ENCODE measurements at regions not wholly inside any gene's neighbourhood (a gene's known extent, or its start where the extent isn't known, plus 50 kb on each side); places are given as distances from the start of the nearest gene placed in this dataset.

GRCh38 chr13:63586467-63586866, 2170.8 kb upstream of the PCDH20 start:
- H3K4me2 ChIP-seq (ENCODE audit: low read length), result no peak overlapping the region
- no peaks in the 10 kb centered on the region for H4K20me1 ChIP-seq (ENCODE audit: control insufficient read depth, insufficient read depth, low read depth, low read length)
- H3K27me3 ChIP-seq (ENCODE audit: control insufficient read depth, low read length), result no peaks in the 10 kb centered on the region
- H3K27ac ChIP-seq (ENCODE audit: low read depth, low read length), result no peak overlapping the region
- H3F3A ChIP-seq (ENCODE audit: control insufficient read depth, insufficient read depth), result no peaks in the 10 kb centered on the region
- no peaks in the 10 kb centered on the region for H3K9me3 ChIP-seq (ENCODE audit: control insufficient read depth, insufficient read depth, low read length)
- H3K4me3 ChIP-seq (ENCODE audit: low read length), result no peak overlapping the region
- H3K9me2 ChIP-seq (replicated peaks; ENCODE audit: control insufficient read depth, low read length), result no peaks in the 10 kb centered on the region
- TF ChIP-seq EZH2phosphoT487 (IDR thresholded peaks at IDR 0.05; ENCODE audit: borderline replicate concordance, low read length), result no peak
- TF ChIP-seq, protein P1, sequence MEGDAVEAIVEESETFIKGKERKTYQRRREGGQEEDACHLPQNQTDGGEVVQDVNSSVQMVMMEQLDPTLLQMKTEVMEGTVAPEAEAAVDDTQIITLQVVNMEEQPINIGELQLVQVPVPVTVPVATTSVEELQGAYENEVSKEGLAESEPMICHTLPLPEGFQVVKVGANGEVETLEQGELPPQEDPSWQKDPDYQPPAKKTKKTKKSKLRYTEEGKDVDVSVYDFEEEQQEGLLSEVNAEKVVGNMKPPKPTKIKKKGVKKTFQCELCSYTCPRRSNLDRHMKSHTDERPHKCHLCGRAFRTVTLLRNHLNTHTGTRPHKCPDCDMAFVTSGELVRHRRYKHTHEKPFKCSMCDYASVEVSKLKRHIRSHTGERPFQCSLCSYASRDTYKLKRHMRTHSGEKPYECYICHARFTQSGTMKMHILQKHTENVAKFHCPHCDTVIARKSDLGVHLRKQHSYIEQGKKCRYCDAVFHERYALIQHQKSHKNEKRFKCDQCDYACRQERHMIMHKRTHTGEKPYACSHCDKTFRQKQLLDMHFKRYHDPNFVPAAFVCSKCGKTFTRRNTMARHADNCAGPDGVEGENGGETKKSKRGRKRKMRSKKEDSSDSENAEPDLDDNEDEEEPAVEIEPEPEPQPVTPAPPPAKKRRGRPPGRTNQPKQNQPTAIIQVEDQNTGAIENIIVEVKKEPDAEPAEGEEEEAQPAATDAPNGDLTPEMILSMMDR (IDR thresholded peaks at IDR 0.05; ENCODE audit: low read depth, low read length, poor library complexity, severe bottlenecking), result no peak
- H3K79me2 ChIP-seq (ENCODE audit: control insufficient read depth, low read length), result no peaks in the 10 kb centered on the region
- no peaks in the 10 kb centered on the region for H3K36me3 ChIP-seq (ENCODE audit: control insufficient read depth, low read length)
- H3K4me1 ChIP-seq (ENCODE audit: control insufficient read depth, low read length), result no peaks in the 10 kb centered on the region

- TF ChIP-seq, protein P1 (IDR thresholded peaks at IDR 0.05; ENCODE audit: low read depth, low read length, poor library complexity, severe bottlenecking), result no peak
- no peak for TF ChIP-seq EZH2phosphoT487 (IDR thresholded peaks at IDR 0.05; ENCODE audit: borderline replicate concordance, low read length)
- Histone ChIP-seq H3K79me2 (ENCODE audit: control insufficient read depth, low read length) (no peaks in the 10 kb centered on the region), H3K27ac (ENCODE audit: low read depth, low read length) (no peak overlapping the region), H3K4me1 (ENCODE audit: control insufficient read depth, low read length) (no peaks in the 10 kb centered on the region), H3K4me3 (ENCODE audit: low read length) (no peak overlapping the region), H3K9me3 (ENCODE audit: control insufficient read depth, insufficient read depth, low read length) (no peaks in the 10 kb centered on the region), H3K36me3 (ENCODE audit: control insufficient read depth, low read length) (no peaks in the 10 kb centered on the region), H4K20me1 (ENCODE audit: control insufficient read depth, insufficient read depth, low read depth, low read length) (no peaks in the 10 kb centered on the region), H3K9me2 (replicated peaks; ENCODE audit: control insufficient read depth, low read length) (no peaks in the 10 kb centered on the region), H3F3A (ENCODE audit: control insufficient read depth, insufficient read depth) (no peaks in the 10 kb centered on the region), H3K27me3 (ENCODE audit: control insufficient read depth, low read length) (no peaks in the 10 kb centered on the region), H3K4me2 (ENCODE audit: low read length) (no peak overlapping the region)
Measured at GRCh38 chr13:63578796-63579195, 2163.1 kb upstream of the PCDH20 start.

GRCh38 chr13:63567031-63567430, 2151.4 kb upstream of the PCDH20 start:
- Histone ChIP-seq H3F3A (ENCODE audit: control insufficient read depth, insufficient read depth) (no peaks in the 10 kb centered on the region), H3K27me3 (ENCODE audit: control insufficient read depth, low read length) (no peaks in the 10 kb centered on the region), H3K9me2 (replicated peaks; ENCODE audit: control insufficient read depth, low read length) (no peaks in the 10 kb centered on the region), H3K9me3 (ENCODE audit: control insufficient read depth, insufficient read depth, low read length) (peaks cover 9% of the 10 kb centered on the region; the same call in 1 of the 2 replicates), H3K4me2 (ENCODE audit: low read length) (no peak overlapping the region), H3K4me1 (ENCODE audit: control insufficient read depth, low read length) (no peaks in the 10 kb centered on the region), H4K20me1 (ENCODE audit: control insufficient read depth, insufficient read depth, low read depth, low read length) (no peaks in the 10 kb centered on the region), H3K4me3 (ENCODE audit: low read length) (no peak overlapping the region), H3K36me3 (ENCODE audit: control insufficient read depth, low read length) (no peaks in the 10 kb centered on the region), H3K27ac (ENCODE audit: low read depth, low read length) (no peak overlapping the region), H3K79me2 (ENCODE audit: control insufficient read depth, low read length) (no peaks in the 10 kb centered on the region)
- TF ChIP-seq, protein P1 (IDR thresholded peaks at IDR 0.05; ENCODE audit: low read depth, low read length, poor library complexity, severe bottlenecking), result no peak
- no peak for TF ChIP-seq EZH2phosphoT487 (IDR thresholded peaks at IDR 0.05; ENCODE audit: borderline replicate concordance, low read length)

GRCh38 chr13:63554157-63554556, 2138.5 kb upstream of the PCDH20 start:
- H3K27me3 ChIP-seq (ENCODE audit: control insufficient read depth, low read length), result no peaks in the 10 kb centered on the region
- no peaks in the 10 kb centered on the region for H3K4me1 ChIP-seq (ENCODE audit: control insufficient read depth, low read length)
- no peak overlapping the region for H3K27ac ChIP-seq (ENCODE audit: low read depth, low read length)
- H3K79me2 ChIP-seq (ENCODE audit: control insufficient read depth, low read length), result no peaks in the 10 kb centered on the region
- H4K20me1 ChIP-seq (ENCODE audit: control insufficient read depth, insufficient read depth, low read depth, low read length), result no peaks in the 10 kb centered on the region
- H3F3A ChIP-seq (ENCODE audit: control insufficient read depth, insufficient read depth), result no peaks in the 10 kb centered on the region
- TF ChIP-seq, protein P1 (IDR thresholded peaks at IDR 0.05; ENCODE audit: low read depth, low read length, poor library complexity, severe bottlenecking), result no peak
- TF ChIP-seq EZH2phosphoT487 (IDR thresholded peaks at IDR 0.05; ENCODE audit: borderline replicate concordance, low read length), result no peak
- H3K36me3 ChIP-seq (ENCODE audit: control insufficient read depth, low read length), result no peaks in the 10 kb centered on the region
- no peaks in the 10 kb centered on the region for H3K9me2 ChIP-seq (replicated peaks; ENCODE audit: control insufficient read depth, low read length)
- no peak overlapping the region for H3K4me2 ChIP-seq (ENCODE audit: low read length)
- H3K9me3 ChIP-seq (ENCODE audit: control insufficient read depth, insufficient read depth, low read length), result no peaks in the 10 kb centered on the region
- H3K4me3 ChIP-seq (ENCODE audit: low read length), result no peak overlapping the region
